ENCODE measurements at regions not wholly inside any gene's neighbourhood (a gene's known extent, or its start where the extent isn't known, plus 50 kb on each side); places are given as distances from the start of the nearest gene placed in this dataset.

DNA sequence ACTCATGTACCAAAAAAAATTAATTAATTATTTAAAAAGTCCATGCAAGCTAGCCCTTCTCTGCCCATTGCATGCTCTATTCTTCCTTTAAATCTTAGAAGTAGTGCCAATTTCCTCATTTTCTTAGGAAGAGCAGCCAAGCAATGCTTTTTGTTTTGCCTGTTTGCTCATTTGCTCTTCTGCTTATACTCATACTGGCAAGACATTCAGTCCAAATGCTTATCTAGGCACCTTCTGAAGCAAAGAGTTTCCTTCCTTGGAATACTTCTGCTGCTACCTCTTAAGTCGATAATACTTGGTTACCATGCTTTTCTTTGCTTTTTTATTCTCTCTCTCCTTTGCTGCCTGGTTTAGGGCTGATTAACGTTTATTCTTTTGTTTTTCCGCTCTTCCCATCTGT is 1318.3 kb downstream of the AACS start:
- H3K36me3 ChIP-seq = no peaks in the 10 kb centered on the region
- no peak for DNase-seq
- H3K9me3 ChIP-seq = peaks cover 0 to 36% (median 7%) of the 10 kb centered on the region in 8 donors
- no peaks in the 10 kb centered on the region for H3K4me1 ChIP-seq
- WGBS, 5 donors = 70 to 83% (median 78%) methylated on average over 3 of the region's 3 CpGs
- no peak for TF ChIP-seq POLR2AphosphoS5 (IDR thresholded peaks at IDR 0.05)
- no peak for TF ChIP-seq POLR2A (IDR thresholded peaks at IDR 0.05)
- TF ChIP-seq CTCF (IDR thresholded peaks at IDR 0.05 in 8 of 11, conservative IDR thresholded peaks at IDR 0.05 in 3 of 11) = no peak
- H3K27me3 ChIP-seq (replicated peaks in 1 of 7) = no peaks in the 10 kb centered on the region
- no peak overlapping the region for H3K27ac ChIP-seq
- H3K4me3 ChIP-seq = no peak overlapping the region
- intact Hi-C loops (cut with DNase I; ENCODE audit: low total_unique reads) = no loop called here

DNA sequence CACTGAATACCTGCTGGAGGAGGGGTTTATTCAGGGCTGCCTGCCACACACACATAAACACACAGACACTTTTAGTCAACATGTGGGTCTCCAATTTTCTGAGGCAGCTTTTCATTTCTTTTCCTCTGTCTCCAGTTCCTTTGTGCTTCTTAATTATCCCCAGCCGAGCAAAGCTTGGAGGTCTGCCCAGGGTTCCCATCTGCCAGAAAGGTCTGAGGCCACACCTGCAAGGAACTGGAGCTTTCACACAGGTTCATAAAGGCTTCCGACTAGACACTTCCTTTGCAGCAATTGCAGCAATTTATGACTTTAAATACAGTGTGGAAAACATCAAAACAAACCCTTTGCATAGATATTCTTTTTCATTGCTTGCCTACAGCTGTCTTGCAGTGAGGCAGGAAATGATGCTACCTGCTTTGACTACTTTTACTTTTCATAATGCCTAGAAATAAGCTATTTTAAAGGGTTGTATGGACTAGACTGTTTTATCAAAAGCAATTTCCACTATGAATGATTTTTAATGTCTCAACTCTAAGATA is 1318.9 kb downstream of the AACS start:
- H3K4me3 ChIP-seq = no peak overlapping the region
- intact Hi-C loops (cut with DNase I; ENCODE audit: low total_unique reads) = no loop called here
- TF ChIP-seq POLR2AphosphoS5 (IDR thresholded peaks at IDR 0.05) = no peak
- TF ChIP-seq CTCF (IDR thresholded peaks at IDR 0.05 in 8 of 11, conservative IDR thresholded peaks at IDR 0.05 in 3 of 11) = no peak
- H3K36me3 ChIP-seq = no peaks in the 10 kb centered on the region
- no peaks in the 10 kb centered on the region for H3K27me3 ChIP-seq (replicated peaks in 1 of 7)
- no peak for DNase-seq
- peaks cover 0 to 33% (median 7%) of the 10 kb centered on the region in 8 donors for H3K9me3 ChIP-seq
- H3K27ac ChIP-seq = no peak overlapping the region
- WGBS, 5 donors = 50 to 70% (median 61%) methylated on average over 2 of the region's 2 CpGs
- no peaks in the 10 kb centered on the region for H3K4me1 ChIP-seq

- no peak overlapping the region for H3K4me3 ChIP-seq
- H3K9me3 ChIP-seq = peaks cover 0 to 25% (median 7%) of the 10 kb centered on the region in 8 donors
- no peaks in the 10 kb centered on the region for H3K27me3 ChIP-seq (replicated peaks in 1 of 7)
- DNase-seq = no peak
- TF ChIP-seq POLR2A (IDR thresholded peaks at IDR 0.05) (no peak), POLR2AphosphoS5 (IDR thresholded peaks at IDR 0.05) (no peak), CTCF (IDR thresholded peaks at IDR 0.05 in 8 of 11, conservative IDR thresholded peaks at IDR 0.05 in 3 of 11) (no peak)
- H3K36me3 ChIP-seq = no peaks in the 10 kb centered on the region
- 71 to 90% (median 80%) methylated on average over 4 of the region's 4 CpGs for WGBS, 5 donors
- H3K4me1 ChIP-seq = no peaks in the 10 kb centered on the region
- H3K27ac ChIP-seq = no peak overlapping the region
- intact Hi-C loops (cut with DNase I; ENCODE audit: low total_unique reads) = no loop called here
Measured at GRCh38 chr12:126385785-126386184, 1320.5 kb downstream of the AACS start.

GRCh38 chr12:126389220-126389841 is 1324.1 kb downstream of the AACS start:
- Histone ChIP-seq H3K9me3 (peaks cover 0 to 4% (median 0%) of the 10 kb centered on the region in 8 donors), H3K27ac (no peak overlapping the region), H3K4me1 (no peaks in the 10 kb centered on the region), H3K27me3 (replicated peaks in 1 of 7) (no peaks in the 10 kb centered on the region), H3K4me3 (no peak overlapping the region), H3K36me3 (no peaks in the 10 kb centered on the region)
- WGBS, 5 donors = 64 to 76% (median 71%) methylated on average over 9 of the region's 9 CpGs
- TF ChIP-seq POLR2A (IDR thresholded peaks at IDR 0.05) (no peak), CTCF (IDR thresholded peaks at IDR 0.05 in 8 of 11, conservative IDR thresholded peaks at IDR 0.05 in 3 of 11) (no peak), POLR2AphosphoS5 (IDR thresholded peaks at IDR 0.05) (no peak)
- intact Hi-C loops (cut with DNase I; ENCODE audit: low total_unique reads) = no loop called here
- DNase-seq = no peak
